GM12891 (cell line): ENCODE measurements at regions not wholly inside any gene's neighbourhood (a gene's known extent, or its start where the extent isn't known, plus 50 kb on each side); places are given as distances from the start of the nearest gene placed in this dataset.

Experiments
- POLR2A ChIP-seq: IDR thresholded peaks from 2 replicates; pipeline ENCODE4 v1.6.1; 2011; ENCODE audit warnings: low read depth, low read length, control low read depth
- POLR2AphosphoS5 ChIP-seq: IDR thresholded peaks from 2 replicates; pipeline ENCODE4 v1.6.1; 2011; ENCODE audit warnings: low read depth, low read length, control low read depth
- POU2F2 ChIP-seq: IDR thresholded peaks from 2 replicates; pipeline ENCODE4 v1.6.1; 2011; ENCODE audit warnings: low read depth, mild to moderate bottlenecking, control low read depth, low read length, moderate library complexity
- TAF1 ChIP-seq: IDR thresholded peaks from 2 replicates; pipeline ENCODE4 v1.6.1; 2011; ENCODE audit warnings: low read depth, low read length, control low read depth

DNA sequence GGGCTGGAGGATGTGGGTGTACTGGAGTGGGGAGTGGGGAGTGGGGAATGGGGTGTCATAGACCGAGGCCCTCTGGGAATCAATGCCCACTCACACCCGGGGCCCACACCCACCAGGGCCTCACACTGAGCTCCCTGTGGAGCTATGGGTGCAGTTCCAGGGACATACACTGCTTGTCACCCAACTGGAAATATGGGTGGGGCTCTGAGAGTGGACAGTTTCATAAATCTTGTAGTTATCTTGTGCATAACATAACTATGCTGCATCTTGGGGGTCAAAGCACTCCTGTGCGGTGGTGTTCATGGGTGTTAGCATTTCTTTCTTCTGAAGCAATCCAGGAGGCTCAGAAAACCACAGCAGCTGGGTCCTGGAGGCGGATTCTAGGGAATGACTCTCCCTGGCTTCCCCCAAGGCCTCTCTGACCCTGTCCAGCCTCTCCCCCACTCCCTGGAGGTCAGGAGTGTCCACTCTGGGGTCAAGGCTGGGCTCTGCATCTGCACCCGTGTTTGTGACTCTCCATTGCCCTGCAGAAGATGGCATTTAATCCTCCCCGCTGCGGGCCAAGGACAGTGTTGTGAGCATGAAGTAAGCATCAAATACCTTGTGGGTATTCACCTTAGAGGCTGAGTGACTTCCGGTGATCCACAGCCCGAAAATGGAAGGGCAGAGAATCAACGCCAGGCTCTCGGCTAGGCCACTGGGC is 172.5 kb downstream of the CTTN start:
- TF ChIP-seq POLR2A (no peak), POLR2AphosphoS5 (no peak), TAF1 (no peak), POU2F2 (no peak)
